ENCODE measurements at regions not wholly inside any gene's neighbourhood (a gene's known extent, or its start where the extent isn't known, plus 50 kb on each side); places are given as distances from the start of the nearest gene placed in this dataset.

DNA sequence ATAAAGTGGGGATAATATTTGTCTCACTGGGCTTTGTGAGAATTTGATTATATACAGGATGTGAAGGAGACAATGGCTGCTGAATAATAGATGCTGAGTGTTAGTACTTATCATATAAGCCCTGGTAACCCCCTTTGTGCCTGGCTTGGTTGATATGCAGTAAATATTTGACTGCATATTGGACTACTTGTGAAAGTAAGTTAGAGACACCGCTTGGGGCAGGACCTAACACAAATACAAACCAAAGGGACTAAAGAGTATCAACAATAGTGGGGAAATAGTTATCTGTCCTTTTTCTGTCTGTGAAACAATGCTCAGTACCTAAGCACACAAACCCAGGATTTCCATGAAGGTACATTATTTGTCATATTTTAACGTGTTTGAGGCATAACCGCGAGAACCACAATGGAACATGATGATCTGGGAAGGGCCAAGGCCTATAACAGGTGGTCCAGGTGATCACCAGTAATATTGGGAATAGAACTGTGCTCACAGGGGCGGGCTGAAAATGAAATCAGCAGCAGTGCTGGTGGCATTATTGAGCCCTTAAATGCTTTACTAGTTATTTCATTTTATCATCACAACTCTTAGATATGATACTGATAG, 138.2 kb upstream of the SMARCA2 start:
- no peak for TF ChIP-seq GATA2 (IDR thresholded peaks at IDR 0.05; ENCODE audit: low read depth, low read length)
- TF ChIP-seq GATA3 (IDR thresholded peaks at IDR 0.05; ENCODE audit: low read depth, low read length): no peak
